GM12878 (cell line): ENCODE measurements at regions not wholly inside any gene's neighbourhood (a gene's known extent, or its start where the extent isn't known, plus 50 kb on each side); places are given as distances from the start of the nearest gene placed in this dataset.

Experiments used
- BRCA1 ChIP-seq: IDR thresholded peaks from 2 replicates; pipeline ENCODE4 v1.6.1; 2011; ENCODE audit warnings: low read depth, low read length, improper control_type of control experiment
- EZH2 ChIP-seq: IDR thresholded peaks from 2 replicates; pipeline ENCODE4 v1.6.1; 2012; ENCODE audit warnings: low read depth, mild to moderate bottlenecking, control low read depth, inconsistent platforms, low read length, borderline replicate concordance; ENCODE audit not compliant: control insufficient read depth
- IKZF1 ChIP-seq: fragments of 450-650 bp; conservative IDR thresholded peaks from 2 replicates; pipeline ENCODE4 v1.6.1; 2017; ENCODE audit warnings: antibody characterized with exemption, mild to moderate bottlenecking
- MTA2 ChIP-seq: fragments of 450-650 bp; IDR thresholded peaks from 2 replicates; pipeline ENCODE4 v1.6.1; 2016; ENCODE audit warnings: low read depth, mild to moderate bottlenecking, moderate library complexity
- MXI1 ChIP-seq: fragments of 150-350 bp; IDR thresholded peaks from 2 replicates; pipeline ENCODE4 v1.6.1; 2011; ENCODE audit warnings: low read depth, mild to moderate bottlenecking, inconsistent platforms, low read length, improper control_type of control experiment
- POLR2A ChIP-seq: IDR thresholded peaks from 2 replicates; pipeline ENCODE4 v1.6.1; 2011; ENCODE audit warnings: low read depth, mild to moderate bottlenecking, low read length
- POLR2AphosphoS5 ChIP-seq: IDR thresholded peaks from 2 replicates; pipeline ENCODE4 v1.6.1; 2011; ENCODE audit warnings: mild to moderate bottlenecking, low read length, inconsistent platforms
- RAD21 ChIP-seq: IDR thresholded peaks from 2 replicates; pipeline ENCODE4 v1.6.1; 2011; ENCODE audit warnings: mild to moderate bottlenecking, low read depth, low read length, moderate library complexity; ENCODE audit not compliant: insufficient read depth
- SUZ12 ChIP-seq: fragments of 200-600 bp; sonication (generic); IDR thresholded peaks from one replicate; pipeline ENCODE4 v1.6.1; 2018; ENCODE audit warnings: antibody characterized with exemption, mild to moderate bottlenecking; ENCODE audit not compliant: unreplicated experiment
- TF ChIP-seq, protein P1 (sequence below), 3 experiments: IDR thresholded peaks in 2 of 3; conservative IDR thresholded peaks in 1 of 3; 2 replicates each; pipeline ENCODE4 v1.5.1; 2011; ENCODE audit warnings: low read depth in 3 of 3, low read length in 3 of 3, mild to moderate bottlenecking in 3 of 3, control low read depth in 2 of 3, moderate library complexity in 2 of 3, inconsistent platforms in 1 of 3, mixed read lengths in 1 of 3; ENCODE audit not compliant: control insufficient read depth in 2 of 3, insufficient read depth in 1 of 3; ENCODE audit errors: extremely low read depth in 1 of 3
- TF ChIP-seq, protein P2 (sequence below): IDR thresholded peaks from 2 replicates; pipeline ENCODE4 v1.6.1; 2012; ENCODE audit warnings: mild to moderate bottlenecking, low read depth, low read length

DNA sequence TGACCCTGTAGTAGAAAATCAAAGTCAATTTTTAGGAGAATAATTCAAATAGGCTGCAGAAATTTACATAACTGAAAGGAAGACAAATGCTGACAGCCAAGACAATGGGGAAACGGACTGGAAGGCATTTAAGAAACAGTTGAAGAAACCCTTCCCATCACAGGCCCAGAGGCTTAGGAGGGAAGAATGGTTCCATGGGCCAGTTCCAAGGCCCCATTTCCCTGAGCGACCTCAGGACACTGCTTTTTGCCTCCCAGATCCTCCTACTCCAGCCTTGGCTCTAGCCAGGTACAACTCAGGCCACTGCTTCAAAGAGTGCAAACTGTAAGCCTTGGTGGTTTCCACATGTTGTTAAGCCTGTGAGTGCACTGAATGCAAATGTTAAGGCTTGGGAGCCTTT is 184.1 kb upstream of the SGCD start:
- no peak for TF ChIP-seq EZH2
- TF ChIP-seq POLR2A = no peak
- TF ChIP-seq POLR2AphosphoS5 = no peak
- TF ChIP-seq SUZ12 = no peak
- no peak for TF ChIP-seq MXI1
- TF ChIP-seq IKZF1 = no peak
- TF ChIP-seq, protein P1, sequence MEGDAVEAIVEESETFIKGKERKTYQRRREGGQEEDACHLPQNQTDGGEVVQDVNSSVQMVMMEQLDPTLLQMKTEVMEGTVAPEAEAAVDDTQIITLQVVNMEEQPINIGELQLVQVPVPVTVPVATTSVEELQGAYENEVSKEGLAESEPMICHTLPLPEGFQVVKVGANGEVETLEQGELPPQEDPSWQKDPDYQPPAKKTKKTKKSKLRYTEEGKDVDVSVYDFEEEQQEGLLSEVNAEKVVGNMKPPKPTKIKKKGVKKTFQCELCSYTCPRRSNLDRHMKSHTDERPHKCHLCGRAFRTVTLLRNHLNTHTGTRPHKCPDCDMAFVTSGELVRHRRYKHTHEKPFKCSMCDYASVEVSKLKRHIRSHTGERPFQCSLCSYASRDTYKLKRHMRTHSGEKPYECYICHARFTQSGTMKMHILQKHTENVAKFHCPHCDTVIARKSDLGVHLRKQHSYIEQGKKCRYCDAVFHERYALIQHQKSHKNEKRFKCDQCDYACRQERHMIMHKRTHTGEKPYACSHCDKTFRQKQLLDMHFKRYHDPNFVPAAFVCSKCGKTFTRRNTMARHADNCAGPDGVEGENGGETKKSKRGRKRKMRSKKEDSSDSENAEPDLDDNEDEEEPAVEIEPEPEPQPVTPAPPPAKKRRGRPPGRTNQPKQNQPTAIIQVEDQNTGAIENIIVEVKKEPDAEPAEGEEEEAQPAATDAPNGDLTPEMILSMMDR (IDR thresholded peaks at IDR 0.05 in 2 of 3, conservative IDR thresholded peaks at IDR 0.05 in 1 of 3; ENCODE audit: control insufficient read depth in 2 of 3, extremely low read depth in 1 of 3, insufficient read depth in 1 of 3, low read depth in 3 of 3, low read length in 3 of 3) = no peak
- TF ChIP-seq, protein P2, sequence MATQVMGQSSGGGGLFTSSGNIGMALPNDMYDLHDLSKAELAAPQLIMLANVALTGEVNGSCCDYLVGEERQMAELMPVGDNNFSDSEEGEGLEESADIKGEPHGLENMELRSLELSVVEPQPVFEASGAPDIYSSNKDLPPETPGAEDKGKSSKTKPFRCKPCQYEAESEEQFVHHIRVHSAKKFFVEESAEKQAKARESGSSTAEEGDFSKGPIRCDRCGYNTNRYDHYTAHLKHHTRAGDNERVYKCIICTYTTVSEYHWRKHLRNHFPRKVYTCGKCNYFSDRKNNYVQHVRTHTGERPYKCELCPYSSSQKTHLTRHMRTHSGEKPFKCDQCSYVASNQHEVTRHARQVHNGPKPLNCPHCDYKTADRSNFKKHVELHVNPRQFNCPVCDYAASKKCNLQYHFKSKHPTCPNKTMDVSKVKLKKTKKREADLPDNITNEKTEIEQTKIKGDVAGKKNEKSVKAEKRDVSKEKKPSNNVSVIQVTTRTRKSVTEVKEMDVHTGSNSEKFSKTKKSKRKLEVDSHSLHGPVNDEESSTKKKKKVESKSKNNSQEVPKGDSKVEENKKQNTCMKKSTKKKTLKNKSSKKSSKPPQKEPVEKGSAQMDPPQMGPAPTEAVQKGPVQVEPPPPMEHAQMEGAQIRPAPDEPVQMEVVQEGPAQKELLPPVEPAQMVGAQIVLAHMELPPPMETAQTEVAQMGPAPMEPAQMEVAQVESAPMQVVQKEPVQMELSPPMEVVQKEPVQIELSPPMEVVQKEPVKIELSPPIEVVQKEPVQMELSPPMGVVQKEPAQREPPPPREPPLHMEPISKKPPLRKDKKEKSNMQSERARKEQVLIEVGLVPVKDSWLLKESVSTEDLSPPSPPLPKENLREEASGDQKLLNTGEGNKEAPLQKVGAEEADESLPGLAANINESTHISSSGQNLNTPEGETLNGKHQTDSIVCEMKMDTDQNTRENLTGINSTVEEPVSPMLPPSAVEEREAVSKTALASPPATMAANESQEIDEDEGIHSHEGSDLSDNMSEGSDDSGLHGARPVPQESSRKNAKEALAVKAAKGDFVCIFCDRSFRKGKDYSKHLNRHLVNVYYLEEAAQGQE = no peak
- no peak for TF ChIP-seq BRCA1
- no peak for TF ChIP-seq RAD21
- TF ChIP-seq MTA2 = no peak
